PFSK-1 (cell line): ENCODE measurements at regions not wholly inside any gene's neighbourhood (a gene's known extent, or its start where the extent isn't known, plus 50 kb on each side); places are given as distances from the start of the nearest gene placed in this dataset.

Experiments
- POLR2AphosphoS5 ChIP-seq: IDR thresholded peaks from 2 replicates; pipeline ENCODE4 v1.6.1; 2012; ENCODE audit warnings: low read depth, mild to moderate bottlenecking, control low read depth, low read length, moderate library complexity
- REST ChIP-seq, 2 experiments: IDR thresholded peaks; 2 replicates each; pipeline versions ENCODE4 v1.6.1 to v1.8.0; 2011 to 2012; ENCODE audit warnings: low read depth in 2 of 2, low read length in 2 of 2, control low read depth in 1 of 2, inconsistent platforms in 1 of 2, mild to moderate bottlenecking in 1 of 2, moderate library complexity in 1 of 2; ENCODE audit not compliant: insufficient read depth in 1 of 2
- SIN3A ChIP-seq: IDR thresholded peaks from 2 replicates; pipeline ENCODE4 v1.6.1; 2012; ENCODE audit warnings: mild to moderate bottlenecking, low read length, moderate library complexity, borderline replicate concordance; ENCODE audit not compliant: insufficient read depth
- TAF1 ChIP-seq: IDR thresholded peaks from 2 replicates; pipeline ENCODE4 v1.6.1; 2012; ENCODE audit warnings: low read length, control low read depth, borderline replicate concordance; ENCODE audit not compliant: insufficient read depth

- TF ChIP-seq TAF1 (no peak), REST (IDR thresholded peaks at IDR 0.05; ENCODE audit: insufficient read depth in 1 of 2, low read depth in 2 of 2, low read length in 2 of 2) (no peak), SIN3A (no peak), POLR2AphosphoS5 (no peak)
These were observed 553.8 kb upstream of the FANCL start for GRCh38 chr2:58794916-58795315.
